Upper lobe of left lung (tissue), 6 donors: ENCODE measurements at regions not wholly inside any gene's neighbourhood (a gene's known extent, or its start where the extent isn't known, plus 50 kb on each side); places are given as distances from the start of the nearest gene placed in this dataset.

Experiments used
- ATAC-seq, 2 donors: fragments of 200-7000 bp; cut with Tn5 transposase; one replicate each; pipeline ENCODE4 v1.9.1; 2022; ENCODE audit warnings: mild to moderate bottlenecking in 2 of 2, moderate library complexity in 2 of 2; ENCODE audit not compliant: low FRiP score in 2 of 2
- DNase-seq, 2 donors: peaks; one replicate each; pipeline ENCODE4 v3.0.0-alpha.2; 2019 to 2020
- H3K27ac ChIP-seq, 4 donors: fragments of 200-600 bp; sonication (generic); one replicate each; pipeline ENCODE4 v1.5.1; 2016 to 2019
- H3K27me3 ChIP-seq, 4 donors: fragments of 200-600 bp; sonication (generic); one replicate each; pipeline ENCODE4 v1.5.1; 2017 to 2019
- H3K36me3 ChIP-seq, 4 donors: fragments of 200-600 bp; sonication (generic); one replicate each; pipeline ENCODE4 v1.5.1; 2016 to 2019
- H3K4me1 ChIP-seq, 4 donors: fragments of 200-600 bp; sonication (generic); one replicate each; pipeline ENCODE4 v1.5.1; 2018 to 2019
- H3K4me3 ChIP-seq, 4 donors: fragments of 200-600 bp; sonication (generic); one replicate each; pipeline ENCODE4 v1.5.1; 2017 to 2019; ENCODE audit warnings: mild to moderate bottlenecking in 2 of 4, moderate library complexity in 1 of 4
- H3K9me3 ChIP-seq, 4 donors: fragments of 200-600 bp; sonication (generic); one replicate each; pipeline ENCODE4 v1.5.1; 2018 to 2019
- CTCF ChIP-seq, 6 experiments: fragments of 450-650 bp in 4 of 6; fragments of 200-600 bp in 2 of 6; sonication (generic) in 2 of 6; IDR thresholded peaks; one replicate each; pipeline ENCODE4 v1.5.1; 2016 to 2019; ENCODE audit warnings: antibody characterized with exemption in 6 of 6
- EP300 ChIP-seq, 4 donors: sonication (generic); formaldehyde crosslinking; IDR thresholded peaks; one replicate each; pipeline ENCODE4 v1.5.1; 2017; ENCODE audit warnings: antibody characterized with exemption in 4 of 4, control low read depth in 2 of 4
- POLR2A ChIP-seq, 4 donors: fragments of 450-650 bp; IDR thresholded peaks; one replicate each; pipeline ENCODE4 v1.5.1; 2016 to 2017; ENCODE audit warnings: antibody characterized with exemption in 4 of 4, mild to moderate bottlenecking in 2 of 4
- POLR2AphosphoS5 ChIP-seq, 2 donors: sonication (generic); formaldehyde crosslinking; IDR thresholded peaks; one replicate each; pipeline ENCODE4 v1.5.1; 2017; ENCODE audit warnings: antibody characterized with exemption in 2 of 2
- WGBS, 2 donors: methylation state at CpG; one replicate each; pipeline ENCODE4 v1.1.5; 2017 to 2018; 5-methylcytosine and 5-hydroxymethylcytosine counted together
- small RNA-seq, 4 donors: library from RNA; depleted of rRNA; stranded (forward); fragments of <200 nt; gene quantifications; one replicate each; pipeline ENCODE3, GENCODE V24; 2016
- donor health status: DM: no; HTN: no; CAD: no; lungs with moderate emphysema.
- donor health status: DM: no; HTN: yes; CAD: no; lungs with severe emphysema.

- TF ChIP-seq POLR2A (IDR thresholded peaks at IDR 0.05), result no peak
- TF ChIP-seq CTCF (IDR thresholded peaks at IDR 0.05), result no peak
- TF ChIP-seq EP300 (IDR thresholded peaks at IDR 0.05), result no peak
- no peak for TF ChIP-seq POLR2AphosphoS5 (IDR thresholded peaks at IDR 0.05)
- H3K4me1 ChIP-seq, result no peaks in the 10 kb centered on the region
- no peak for DNase-seq
- 66 to 81% methylated on average over 2 of the region's 2 CpGs for WGBS, 2 donors
- no peak overlapping the region for H3K4me3 ChIP-seq
- H3K27me3 ChIP-seq, result no peaks in the 10 kb centered on the region
- no peak overlapping the region for H3K27ac ChIP-seq
- no peak for ATAC-seq
- H3K9me3 ChIP-seq, result no peaks in the 10 kb centered on the region
- no peaks in the 10 kb centered on the region for H3K36me3 ChIP-seq
Observed at GRCh38 chr6:93471281-93471680, 51.9 kb upstream of the EPHA7 start.

Small RNA genes in the stretch of these regions (small RNA-seq; reads per million reads assigned to genes)
- 0 reads per million in 4 donors for gene AL078595.1
- 0 reads per million in 4 donors for gene RF00425
